H9 (cell line): ENCODE measurements at regions not wholly inside any gene's neighbourhood (a gene's known extent, or its start where the extent isn't known, plus 50 kb on each side); places are given as distances from the start of the nearest gene placed in this dataset.

ENCODE experiments used
- DNase-seq: peaks from one replicate; pipeline ENCODE4 v3.0.0-alpha.2; 2017
- H2AFZ ChIP-seq: one replicate; pipeline ENCODE4 v1.6.1; 2013; ENCODE audit warnings: mild to moderate bottlenecking, low read length, control low read depth, moderate library complexity
- H2AK5ac ChIP-seq: 2 replicates; pipeline ENCODE4 v1.6.1; 2013; ENCODE audit warnings: low read length, control low read depth, mixed read lengths; ENCODE audit not compliant: insufficient read length
- H2BK120ac ChIP-seq: one replicate; pipeline ENCODE4 v1.6.1; 2013; ENCODE audit warnings: low read depth, mild to moderate bottlenecking, low read length, control low read depth, inconsistent platforms; ENCODE audit not compliant: poor library complexity, severe bottlenecking
- H2BK12ac ChIP-seq: 2 replicates; pipeline ENCODE4 v1.6.1; 2013; ENCODE audit warnings: low read length, control low read depth, mixed read lengths, low read depth; ENCODE audit not compliant: insufficient read length
- H2BK15ac ChIP-seq: 2 replicates; pipeline ENCODE4 v1.6.1; 2013; ENCODE audit warnings: low read depth, low read length, control low read depth
- H2BK20ac ChIP-seq: one replicate; pipeline ENCODE4 v1.6.1; 2013; ENCODE audit warnings: low read depth, mild to moderate bottlenecking, low read length, control low read depth, inconsistent platforms; ENCODE audit not compliant: poor library complexity, severe bottlenecking
- H2BK5ac ChIP-seq: 2 replicates; pipeline ENCODE4 v1.6.1; 2013; ENCODE audit warnings: low read length, control low read depth, mixed read lengths; ENCODE audit not compliant: insufficient read length
- H3K14ac ChIP-seq: 2 replicates; pipeline ENCODE4 v1.6.1; 2013; ENCODE audit warnings: low read length, control low read depth; ENCODE audit not compliant: insufficient read depth
- H3K18ac ChIP-seq: 2 replicates; pipeline ENCODE4 v1.6.1; 2013; ENCODE audit warnings: low read depth, mild to moderate bottlenecking, mixed read lengths, low read length, control low read depth; ENCODE audit not compliant: insufficient read length
- H3K23ac ChIP-seq: 2 replicates; pipeline ENCODE4 v1.6.1; 2013; ENCODE audit warnings: low read length, control low read depth, mixed read lengths, low read depth; ENCODE audit not compliant: insufficient read length
- H3K23me2 ChIP-seq: 2 replicates; pipeline ENCODE4 v1.6.1; 2013; ENCODE audit warnings: low read depth, mild to moderate bottlenecking, mixed read lengths, low read length, control low read depth; ENCODE audit not compliant: insufficient read length, poor library complexity, severe bottlenecking
- H3K27ac ChIP-seq: 2 replicates; pipeline ENCODE4 v1.5.1; 2013; ENCODE audit warnings: low read length, control low read depth, mixed read lengths, low read depth; ENCODE audit not compliant: insufficient read length
- H3K27me3 ChIP-seq: 2 replicates; pipeline ENCODE4 v1.6.1; 2013; ENCODE audit warnings: low read length, control low read depth, inconsistent platforms; ENCODE audit not compliant: insufficient read depth
- H3K4ac ChIP-seq: 2 replicates; pipeline ENCODE4 v1.6.1; 2013; ENCODE audit warnings: low read depth, mild to moderate bottlenecking, control low read depth, inconsistent platforms, low read length, moderate library complexity
- H3K4me1 ChIP-seq: 2 replicates; pipeline ENCODE4 v1.6.1; 2013; ENCODE audit warnings: low read length, control low read depth, inconsistent platforms; ENCODE audit not compliant: insufficient read depth
- H3K4me2 ChIP-seq: 2 replicates; pipeline ENCODE4 v1.6.1; 2013; ENCODE audit warnings: low read length, control low read depth, mixed read lengths; ENCODE audit not compliant: insufficient read length, insufficient read depth
- H3K56ac ChIP-seq: 2 replicates; pipeline ENCODE4 v1.6.1; 2013; ENCODE audit warnings: low read depth, mild to moderate bottlenecking, mixed read lengths, low read length, control low read depth; ENCODE audit not compliant: insufficient read length
- H3K79me1 ChIP-seq: 2 replicates; pipeline ENCODE4 v1.6.1; 2013; ENCODE audit warnings: low read depth, mild to moderate bottlenecking, moderate library complexity, low read length, control low read depth, inconsistent platforms; ENCODE audit not compliant: insufficient read depth, poor library complexity, severe bottlenecking
- H3K79me2 ChIP-seq: 2 replicates; pipeline ENCODE4 v1.6.1; 2013; ENCODE audit warnings: low read length, control low read depth, inconsistent platforms; ENCODE audit not compliant: insufficient read depth
- H3K9ac ChIP-seq: 2 replicates; pipeline ENCODE4 v1.6.1; 2013; ENCODE audit warnings: low read length, control low read depth, mixed read lengths; ENCODE audit not compliant: insufficient read length; ENCODE audit errors: extremely low read depth
- H3K9me3 ChIP-seq: one replicate; pipeline ENCODE4 v1.6.1; 2013; ENCODE audit warnings: low read depth, low read length, inconsistent platforms; ENCODE audit not compliant: control insufficient read depth
- H3T11ph ChIP-seq: one replicate; pipeline ENCODE4 v1.6.1; 2013; ENCODE audit warnings: mild to moderate bottlenecking, low read length, control low read depth, inconsistent platforms
- H4K20me1 ChIP-seq: one replicate; pipeline ENCODE4 v1.6.1; 2013; ENCODE audit not compliant: control insufficient read depth, insufficient read length, insufficient read depth
- H4K5ac ChIP-seq: 2 replicates; pipeline ENCODE4 v1.6.1; 2013; ENCODE audit warnings: low read depth, mild to moderate bottlenecking, mixed read lengths, low read length, control low read depth; ENCODE audit not compliant: insufficient read length
- H4K8ac ChIP-seq: replicated peaks from 2 replicates; pipeline ENCODE4 v1.6.1; 2013; ENCODE audit warnings: low read length, control low read depth, mixed read lengths, low read depth; ENCODE audit not compliant: insufficient read length
- H4K91ac ChIP-seq: 2 replicates; pipeline ENCODE4 v1.6.1; 2013; ENCODE audit warnings: low read depth, mild to moderate bottlenecking, moderate library complexity, mixed read lengths, low read length, control low read depth; ENCODE audit not compliant: insufficient read length
- H3K27ac Mint-ChIP-seq, 3 experiments: 2 replicates in 2 of 3; 3 replicates in 1 of 3; pipeline ENCODE4 v1.8.0; 2020 to 2021; ENCODE audit warnings: mixed read lengths in 3 of 3, mild to moderate bottlenecking in 1 of 3, moderate library complexity in 1 of 3
- H3K27me3 Mint-ChIP-seq: 2 replicates; pipeline ENCODE4 v1.8.0; 2021; ENCODE audit warnings: low read depth, mild to moderate bottlenecking, moderate library complexity, mixed read lengths
- H3K36me3 Mint-ChIP-seq, 3 experiments: 2 replicates in 2 of 3; 3 replicates in 1 of 3; pipeline ENCODE4 v1.8.0; 2020 to 2021; ENCODE audit warnings: low read depth in 3 of 3, mixed read lengths in 3 of 3; ENCODE audit not compliant: insufficient read depth in 1 of 3
- H3K4me1 Mint-ChIP-seq, 2 experiments: 2 replicates each; pipeline ENCODE4 v1.8.0; 2020; ENCODE audit warnings: mixed read lengths in 2 of 2
- H3K4me3 Mint-ChIP-seq, 2 experiments: 2 replicates in 1 of 2; 3 replicates in 1 of 2; pipeline ENCODE4 v1.8.0; 2020 to 2021; ENCODE audit warnings: mild to moderate bottlenecking in 2 of 2, mixed read lengths in 2 of 2, moderate library complexity in 1 of 2
- H3K9me3 Mint-ChIP-seq, 2 experiments: 2 replicates in 1 of 2; 3 replicates in 1 of 2; pipeline ENCODE4 v1.8.0; 2020; ENCODE audit warnings: mild to moderate bottlenecking in 2 of 2, mixed read lengths in 2 of 2, moderate library complexity in 1 of 2
- WGBS: extraction: QIAGEN DNeasy Blood & Tissue Kit; methylation state at CpG from one replicate; pipeline ENCODE4 v1.1.7; 2013; ENCODE audit warnings: missing lambda C conversion rate, low lambda C conversion rate, mixed read lengths; ENCODE audit not compliant: insufficient read length; ENCODE audit errors: extremely low coverage; 5-methylcytosine and 5-hydroxymethylcytosine counted together
- TF ChIP-seq, protein P1 (sequence below): fragments of 200-600 bp; sonication (generic); conservative IDR thresholded peaks from 3 replicates; pipeline ENCODE4 v1.8.0; 2021; ENCODE audit warnings: antibody characterized with exemption, mild to moderate bottlenecking

- Histone ChIP-seq H3K79me1 (no peaks in the 10 kb centered on the region), H2BK12ac (no peak overlapping the region), H2BK5ac (no peak overlapping the region), H3K27ac (no peak overlapping the region), H3K4me2 (no peak overlapping the region), H3T11ph (no peak overlapping the region), H3K4ac (no peak overlapping the region), H3K18ac (no peak overlapping the region), H3K27me3 (no peaks in the 10 kb centered on the region), H3K14ac (no peak overlapping the region), H3K4me1 (no peaks in the 10 kb centered on the region), H3K56ac (no peak overlapping the region), H3K79me2 (no peaks in the 10 kb centered on the region), H3K9me3 (no peaks in the 10 kb centered on the region), H2BK20ac (no peak overlapping the region), H4K91ac (no peak overlapping the region), H4K8ac (no peak overlapping the region), H4K20me1 (no peaks in the 10 kb centered on the region), H3K9ac (no peak overlapping the region), H3K23ac (no peak overlapping the region), H2AFZ (no peak overlapping the region), H2BK120ac (no peak overlapping the region), H4K5ac (no peak overlapping the region), H2AK5ac (no peak overlapping the region), H2BK15ac (no peak overlapping the region), H3K23me2 (no peaks in the 10 kb centered on the region)
- Mint-ChIP-seq H3K4me3 (no peak overlapping the region; a peak in 1 of 5 replicates), H3K9me3 (no peaks in the 10 kb centered on the region), H3K27me3 (peaks cover 4% of the 10 kb centered on the region), H3K4me1 (0 out of 4 replicates have a peak, but pooled peaks cover 0 to 2% of the 10 kb centered on the region in 2 experiments), H3K27ac (no peak overlapping the region), H3K36me3 (no peaks in the 10 kb centered on the region)
- TF ChIP-seq, protein P1, sequence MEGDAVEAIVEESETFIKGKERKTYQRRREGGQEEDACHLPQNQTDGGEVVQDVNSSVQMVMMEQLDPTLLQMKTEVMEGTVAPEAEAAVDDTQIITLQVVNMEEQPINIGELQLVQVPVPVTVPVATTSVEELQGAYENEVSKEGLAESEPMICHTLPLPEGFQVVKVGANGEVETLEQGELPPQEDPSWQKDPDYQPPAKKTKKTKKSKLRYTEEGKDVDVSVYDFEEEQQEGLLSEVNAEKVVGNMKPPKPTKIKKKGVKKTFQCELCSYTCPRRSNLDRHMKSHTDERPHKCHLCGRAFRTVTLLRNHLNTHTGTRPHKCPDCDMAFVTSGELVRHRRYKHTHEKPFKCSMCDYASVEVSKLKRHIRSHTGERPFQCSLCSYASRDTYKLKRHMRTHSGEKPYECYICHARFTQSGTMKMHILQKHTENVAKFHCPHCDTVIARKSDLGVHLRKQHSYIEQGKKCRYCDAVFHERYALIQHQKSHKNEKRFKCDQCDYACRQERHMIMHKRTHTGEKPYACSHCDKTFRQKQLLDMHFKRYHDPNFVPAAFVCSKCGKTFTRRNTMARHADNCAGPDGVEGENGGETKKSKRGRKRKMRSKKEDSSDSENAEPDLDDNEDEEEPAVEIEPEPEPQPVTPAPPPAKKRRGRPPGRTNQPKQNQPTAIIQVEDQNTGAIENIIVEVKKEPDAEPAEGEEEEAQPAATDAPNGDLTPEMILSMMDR = no peak
- no peak for DNase-seq
- WGBS = no CpG with 5 or more reads among the region's 3 CpGs
Measured at GRCh38 chr1:21362096-21362495, 71.8 kb upstream of the ECE1 start.
